GM21723 (cell line): ENCODE measurements at regions not wholly inside any gene's neighbourhood (a gene's known extent, or its start where the extent isn't known, plus 50 kb on each side); places are given as distances from the start of the nearest gene placed in this dataset.
A peak's percentile ranks its signal among the peaks of the same experiment; 100 is the strongest.
"Not testable (repeated sequence)": the region's sequence is repeated elsewhere in the genome, so short reads cannot be mapped to it uniquely, and the experiment has no call there.

ENCODE experiments used
- ATAC-seq: cut with Tn5 transposase; IDR thresholded peaks from one replicate; pipeline ENCODE4 v1.9.1; 2021; ENCODE audit warnings: mild to moderate bottlenecking, moderate library complexity; ENCODE audit not compliant: unreplicated experiment

DNA sequence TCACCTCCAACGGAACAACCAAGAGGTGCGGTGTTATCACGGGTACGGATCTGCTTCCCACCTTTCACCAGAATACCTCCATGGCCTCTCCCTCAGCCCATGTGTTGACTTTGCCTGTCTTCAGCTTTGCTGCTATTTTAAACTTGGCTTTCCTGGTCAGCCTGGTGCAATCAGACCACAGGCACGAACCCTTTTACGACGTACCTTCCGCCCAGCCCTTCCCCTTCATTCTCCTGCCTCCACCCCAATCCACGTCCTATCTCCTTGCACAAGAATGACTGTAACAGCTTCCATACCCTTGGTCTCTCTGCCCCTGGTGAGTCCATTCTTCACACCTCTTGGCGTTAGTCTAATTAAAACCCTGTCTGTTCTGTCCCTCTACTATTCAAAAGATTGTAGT is 431.7 kb downstream of the EFNB2 start:
- ATAC-seq: no peak

DNA sequence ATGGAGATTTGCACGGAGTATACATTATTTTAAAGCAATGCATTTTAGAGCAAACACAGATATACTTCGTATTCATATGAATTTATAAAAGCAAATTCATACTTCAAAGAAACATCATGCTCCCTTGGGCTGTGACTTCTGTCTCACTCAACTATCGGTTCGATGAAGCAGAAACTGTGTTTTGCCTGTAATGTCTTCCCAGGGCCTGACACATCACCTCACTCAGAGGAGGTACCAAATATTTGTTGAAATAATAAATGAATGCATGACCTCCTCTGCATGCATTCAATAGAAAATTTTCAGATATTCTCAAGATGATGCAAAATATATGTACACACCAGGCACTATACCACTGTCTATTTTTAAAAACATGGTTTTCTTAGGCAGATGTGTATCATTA is 432.7 kb downstream of the EFNB2 start:
- ATAC-seq: no peak

DNA sequence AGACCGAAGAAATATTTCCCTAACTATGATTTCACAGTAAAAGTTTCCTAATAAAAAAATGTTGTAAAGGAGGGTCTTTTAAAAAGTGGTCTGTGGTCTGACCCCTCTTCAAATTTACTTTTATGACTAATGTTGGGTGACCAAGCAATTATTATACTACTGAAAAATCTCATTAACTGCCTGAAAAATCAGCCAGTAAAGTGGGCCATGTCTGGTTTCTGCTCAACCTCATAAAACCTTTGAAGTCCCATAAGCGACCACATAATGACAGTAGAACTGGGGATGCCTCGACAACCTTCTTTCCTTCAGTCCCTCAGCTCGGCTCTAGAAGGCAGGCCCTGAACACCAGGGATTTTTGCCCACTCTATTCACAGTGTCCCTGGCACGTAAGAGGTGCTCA is 434.3 kb downstream of the EFNB2 start:
- ATAC-seq: no peak

DNA sequence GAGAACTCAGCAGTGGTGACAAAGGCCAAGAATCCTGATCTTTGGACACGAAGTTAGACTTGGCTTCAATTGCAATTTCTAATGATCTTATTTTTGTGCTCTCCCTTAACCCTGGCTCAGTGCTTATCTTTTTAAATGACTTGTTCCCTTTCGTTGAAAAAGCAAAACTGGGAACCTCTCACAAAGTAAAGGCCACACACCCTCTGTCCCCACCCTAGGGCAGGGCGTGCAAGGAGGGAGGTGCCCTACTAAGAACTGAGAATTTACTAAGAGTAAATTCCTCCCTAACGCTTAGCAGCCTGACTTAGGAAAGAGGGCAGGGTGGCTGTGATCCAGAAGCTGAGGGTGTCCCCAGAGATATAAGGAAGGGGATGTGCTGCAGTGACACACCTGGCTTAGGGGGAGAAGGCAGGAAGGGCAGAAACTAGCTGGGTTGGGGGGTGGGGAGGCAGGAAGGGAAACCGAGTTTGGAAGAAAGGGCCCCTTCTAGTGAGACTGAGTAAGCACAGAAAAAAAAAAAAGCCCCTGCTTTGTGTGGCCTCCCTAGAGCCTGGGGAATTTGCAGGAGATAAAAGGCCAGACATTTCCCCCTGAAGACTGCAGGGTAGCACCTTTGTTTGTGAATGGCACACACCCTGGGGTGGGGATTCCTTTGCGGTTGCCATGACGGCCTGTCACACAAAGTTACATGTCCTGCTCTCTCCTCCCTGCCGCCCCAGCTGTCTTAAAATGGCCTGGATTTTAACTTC is 435.1 kb downstream of the EFNB2 start:
- no peak for ATAC-seq

DNA sequence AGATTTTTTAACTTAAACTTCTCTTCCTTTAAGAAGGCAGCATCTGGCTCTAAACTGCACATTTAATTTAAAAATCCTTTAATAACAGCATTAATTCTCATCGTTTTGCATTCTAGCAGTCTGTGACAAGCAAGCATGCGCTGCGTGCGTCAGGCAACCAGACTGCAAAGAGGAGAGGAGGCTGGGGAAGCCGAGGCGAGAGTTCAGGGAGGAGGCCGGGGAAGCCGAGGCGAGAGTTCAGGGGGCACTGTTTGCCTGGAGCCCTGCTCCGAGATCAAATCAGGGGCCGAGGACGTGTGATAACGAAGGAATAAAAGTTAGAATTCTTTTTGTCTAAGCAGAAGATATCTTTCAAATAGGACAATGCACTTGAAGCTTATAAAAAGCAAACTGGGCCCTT is 435.7 kb downstream of the EFNB2 start:
- no peak for ATAC-seq

DNA sequence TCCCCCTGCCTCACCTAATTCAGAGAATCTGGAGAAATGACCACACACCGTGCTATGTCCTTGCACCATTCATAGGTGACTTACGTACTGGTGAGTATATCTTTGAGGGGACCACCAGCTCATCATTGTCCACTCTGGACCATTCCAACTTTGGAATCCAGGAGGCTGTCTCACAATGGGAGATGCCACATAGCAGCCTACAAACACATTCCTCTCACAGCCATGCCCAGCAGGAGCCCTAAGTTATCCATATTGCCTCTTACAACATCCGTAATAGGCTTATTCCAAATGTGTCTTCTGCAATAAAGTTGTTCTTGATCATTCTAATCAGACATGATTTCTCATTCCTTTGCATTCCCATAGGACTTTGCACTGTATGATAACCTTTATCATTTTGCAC is 436.7 kb downstream of the EFNB2 start:
- no peak for ATAC-seq

DNA sequence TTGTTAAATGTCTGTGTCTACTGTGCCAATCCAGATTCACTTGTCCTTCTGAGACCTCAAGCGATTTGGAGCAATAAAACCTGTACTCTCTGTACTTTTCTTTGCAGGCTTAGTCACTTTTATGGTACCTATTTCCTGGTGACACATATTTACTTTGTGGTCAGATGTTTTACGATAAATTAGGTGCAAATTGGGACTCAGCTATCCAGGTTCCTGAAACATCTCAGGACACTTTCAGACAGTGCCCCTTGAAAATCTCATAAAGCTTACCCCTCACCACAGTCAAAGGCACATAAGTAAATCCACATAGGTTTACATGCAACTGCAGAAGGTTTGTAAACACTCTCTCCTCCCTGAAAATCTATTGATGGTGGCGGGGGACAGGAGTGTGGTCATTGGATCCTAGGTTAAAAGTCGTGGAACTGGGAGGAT is 438.8 kb downstream of the EFNB2 start:
- ATAC-seq: no peak

DNA sequence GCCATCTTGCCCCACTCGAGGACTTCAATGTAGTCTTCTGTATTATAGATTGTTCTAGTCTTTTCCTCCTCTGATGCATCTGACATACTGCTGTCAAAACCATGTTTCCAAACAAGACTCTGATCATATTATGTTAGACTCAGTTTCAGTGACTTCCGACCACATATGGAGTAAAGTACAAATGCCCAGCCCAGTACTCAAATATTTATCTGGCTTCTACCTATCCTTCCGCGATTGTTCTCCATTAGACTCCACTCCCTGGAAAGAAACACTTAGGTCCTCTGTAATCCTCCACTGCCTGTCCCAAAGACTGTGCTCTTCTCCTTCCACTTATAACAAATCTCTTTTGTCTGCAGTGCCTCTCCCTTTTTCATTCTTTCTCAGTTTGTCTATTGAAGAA is 439.5 kb downstream of the EFNB2 start:
- no peak for ATAC-seq

DNA sequence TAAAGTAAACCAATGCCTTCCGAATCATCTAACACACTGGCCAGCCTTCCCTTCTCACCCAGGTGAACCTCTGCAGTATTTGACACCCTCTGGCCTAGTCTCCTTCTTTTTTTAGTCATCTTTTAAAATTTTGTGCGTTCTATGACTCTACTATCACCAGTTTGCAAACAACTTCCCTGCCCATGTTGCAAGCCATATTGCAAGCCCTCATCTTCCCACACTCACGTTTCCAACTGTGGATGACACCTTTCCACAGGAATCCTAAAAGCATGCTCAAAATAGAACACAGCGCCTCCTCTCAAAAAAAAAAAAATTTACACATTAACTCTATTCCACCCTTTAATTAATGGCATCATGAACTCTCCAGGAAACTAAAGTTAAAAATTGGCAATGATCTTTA is 440.1 kb downstream of the EFNB2 start:
- no peak for ATAC-seq

DNA sequence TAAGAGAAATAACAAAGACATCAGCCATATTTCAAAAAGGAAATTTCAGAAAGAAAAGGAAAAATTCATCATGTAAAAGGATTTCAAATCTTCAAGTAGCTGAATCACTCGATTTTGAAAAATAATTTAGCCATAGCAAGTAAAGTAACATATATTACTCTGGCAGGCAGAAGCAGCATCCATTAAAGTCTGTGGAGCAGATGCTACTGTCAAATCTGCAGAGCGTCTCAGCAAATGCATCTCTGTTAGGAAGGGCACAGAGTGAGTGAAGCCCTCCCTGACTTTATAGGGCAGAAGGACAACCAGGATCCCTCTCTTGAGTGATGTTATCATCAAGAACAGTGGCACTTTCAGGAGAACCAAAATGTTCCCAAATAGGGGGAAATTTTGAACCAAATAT is 445.5 kb downstream of the EFNB2 start:
- no peak for ATAC-seq

DNA sequence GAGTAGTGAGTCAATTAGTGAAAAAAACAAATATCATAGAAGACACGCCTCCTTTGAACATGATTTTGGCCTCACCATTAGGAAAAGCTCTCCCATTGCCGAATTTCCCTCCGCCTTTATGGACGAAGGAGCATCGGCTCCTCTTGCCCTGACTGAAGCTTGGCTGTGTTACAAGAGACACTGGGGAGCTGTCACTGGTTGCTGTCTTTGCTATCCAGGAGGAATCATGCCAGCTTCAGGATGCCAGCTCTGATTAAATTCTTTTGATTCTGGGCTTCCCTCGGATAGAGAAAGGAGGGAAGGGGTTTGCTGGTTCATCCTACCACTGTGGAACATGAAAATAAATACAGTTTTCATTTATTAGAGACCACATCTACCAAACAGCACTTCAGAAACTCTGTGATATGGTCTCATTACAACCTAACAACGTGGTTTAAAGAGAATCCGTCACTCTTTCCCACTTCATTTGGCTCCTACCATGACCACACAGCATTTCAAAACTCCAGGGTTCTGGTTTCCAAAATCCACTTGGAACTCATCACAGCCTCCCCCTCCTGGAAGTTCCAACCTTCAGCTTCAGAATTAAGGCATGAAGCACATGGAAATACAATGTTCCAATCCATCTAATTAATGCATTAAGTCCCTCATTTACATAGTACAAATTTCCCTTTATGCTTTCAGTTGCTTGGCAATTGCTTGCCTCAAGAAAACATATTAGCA is 446.0 kb downstream of the EFNB2 start:
- no peak for ATAC-seq

DNA sequence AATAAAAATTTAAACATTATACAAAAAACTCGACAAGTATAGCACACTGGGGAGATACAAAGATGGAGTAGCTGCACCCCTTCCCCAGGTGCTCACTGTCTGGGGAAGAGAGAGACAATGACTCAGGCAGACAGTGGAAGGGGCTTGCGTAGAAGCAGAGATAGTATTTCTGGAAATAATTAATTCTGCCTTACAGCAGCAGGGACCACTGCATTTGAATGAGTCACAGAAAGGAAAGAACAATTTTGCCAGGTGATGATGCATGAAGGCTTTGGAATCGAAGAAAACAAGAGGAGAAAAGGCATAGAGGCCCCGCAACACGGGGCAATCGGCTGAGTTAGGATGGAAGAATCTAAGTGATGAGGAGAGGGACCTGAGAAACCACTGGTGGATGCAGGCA is 447.4 kb downstream of the EFNB2 start:
- no peak for ATAC-seq

DNA sequence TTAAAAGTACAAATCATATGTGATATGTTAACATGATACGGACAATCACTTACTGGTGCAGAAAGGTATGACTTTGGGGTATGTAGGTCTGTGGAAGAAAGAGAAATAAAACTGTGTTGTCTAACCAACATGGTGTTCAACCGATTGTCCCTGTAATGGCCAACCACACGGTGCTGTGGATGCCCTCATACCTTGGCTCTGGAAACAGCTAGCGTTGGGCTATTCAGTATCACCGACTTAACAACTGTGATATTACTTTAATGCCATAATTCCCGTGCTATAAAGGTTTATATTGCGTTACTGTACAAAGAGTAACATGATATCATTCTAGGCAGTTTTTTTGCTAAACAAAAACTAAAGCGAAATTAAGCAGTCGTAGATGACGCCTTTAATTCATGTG is 448.3 kb downstream of the EFNB2 start:
- no peak for ATAC-seq

DNA sequence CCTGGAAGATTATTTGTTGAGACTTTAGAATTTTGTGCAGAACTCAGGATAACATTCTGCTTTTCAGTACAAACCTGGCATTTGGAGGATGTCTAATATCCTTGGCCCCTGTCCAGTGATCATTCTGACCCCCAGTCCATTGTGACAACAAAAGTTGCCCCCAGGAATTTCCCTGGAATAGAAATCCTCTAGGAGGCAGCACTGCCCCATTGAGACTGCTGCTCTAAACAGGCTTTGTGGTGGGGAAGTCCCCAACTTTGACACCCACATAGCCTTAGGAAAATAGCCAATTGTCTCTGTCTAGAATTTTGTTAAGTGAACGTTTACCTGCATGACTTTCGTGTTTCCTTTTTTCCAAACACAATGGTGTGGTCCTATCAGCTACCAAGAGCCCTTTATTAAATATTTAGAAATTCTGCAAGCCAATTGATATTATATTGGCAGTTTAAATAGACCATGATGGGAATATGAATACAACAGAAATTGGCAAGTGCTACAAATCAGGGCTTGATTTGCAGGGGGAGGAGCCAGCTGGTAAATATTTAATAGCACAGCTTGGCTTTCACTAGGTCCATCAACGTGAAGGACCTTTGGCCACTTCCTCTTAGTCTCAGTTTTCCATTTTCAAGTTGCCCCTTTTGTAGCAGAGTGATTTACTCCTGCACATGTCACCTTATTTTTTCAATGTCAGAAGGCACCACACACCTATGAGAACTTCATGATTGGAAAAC is 451.7 kb downstream of the EFNB2 start:
- ATAC-seq: peak; percentile 65

DNA sequence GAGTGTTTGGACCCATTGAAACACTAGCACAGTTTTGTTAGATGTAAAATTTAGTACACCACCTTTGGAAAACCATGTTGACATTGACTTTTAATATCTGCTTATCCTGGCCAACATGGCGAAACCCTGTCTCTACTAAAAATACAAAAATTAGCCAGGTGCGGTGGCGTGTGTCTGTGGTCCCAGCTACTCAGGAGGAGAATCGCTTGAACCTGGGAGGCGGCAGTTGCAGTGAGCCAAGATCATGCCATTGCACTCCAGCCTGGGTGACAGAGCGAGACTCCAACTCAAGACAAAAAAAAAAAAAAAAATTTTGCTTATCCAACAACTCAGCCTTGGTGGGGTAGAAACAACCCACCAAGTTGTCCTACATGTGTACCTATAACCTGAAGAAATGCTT is 454.2 kb downstream of the EFNB2 start:
- ATAC-seq: not testable (repeated sequence)

DNA sequence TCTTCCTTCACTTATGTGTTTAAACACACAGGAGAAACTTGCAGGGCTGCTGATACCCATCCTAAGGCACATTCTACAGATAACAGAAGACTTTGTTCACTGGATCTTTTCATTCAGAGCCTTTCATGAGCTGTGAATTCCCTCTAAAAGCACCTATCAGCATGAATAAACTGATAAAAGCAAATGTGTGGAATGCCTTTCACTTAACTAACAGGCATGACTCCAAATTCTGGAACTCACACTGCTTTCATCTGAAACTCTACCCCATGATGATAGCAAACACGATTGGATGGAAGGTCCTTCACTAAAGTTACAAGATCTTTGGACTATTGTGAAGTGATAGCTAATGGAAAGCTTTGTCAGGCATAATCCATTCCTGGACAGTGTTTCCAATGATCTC is 457.3 kb downstream of the EFNB2 start:
- ATAC-seq: no peak

DNA sequence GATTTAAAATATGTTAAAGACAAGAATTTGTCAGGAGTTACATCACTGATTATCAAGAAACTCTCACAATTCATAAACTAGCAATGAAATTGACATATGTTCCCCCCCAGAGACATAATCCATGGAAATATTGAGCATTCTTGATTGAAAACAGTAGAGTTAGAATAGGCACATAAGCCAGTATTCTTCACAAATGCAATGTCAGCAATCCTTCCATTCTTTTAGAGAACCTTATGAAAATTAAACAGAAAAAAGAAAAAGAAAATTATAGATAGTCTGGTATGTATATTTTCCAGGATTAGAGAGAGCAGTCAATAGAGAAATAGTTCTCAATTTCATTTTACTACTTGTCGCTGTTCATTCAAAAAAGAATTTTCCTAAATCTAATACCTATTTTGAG is 458.4 kb downstream of the EFNB2 start:
- no peak for ATAC-seq

DNA sequence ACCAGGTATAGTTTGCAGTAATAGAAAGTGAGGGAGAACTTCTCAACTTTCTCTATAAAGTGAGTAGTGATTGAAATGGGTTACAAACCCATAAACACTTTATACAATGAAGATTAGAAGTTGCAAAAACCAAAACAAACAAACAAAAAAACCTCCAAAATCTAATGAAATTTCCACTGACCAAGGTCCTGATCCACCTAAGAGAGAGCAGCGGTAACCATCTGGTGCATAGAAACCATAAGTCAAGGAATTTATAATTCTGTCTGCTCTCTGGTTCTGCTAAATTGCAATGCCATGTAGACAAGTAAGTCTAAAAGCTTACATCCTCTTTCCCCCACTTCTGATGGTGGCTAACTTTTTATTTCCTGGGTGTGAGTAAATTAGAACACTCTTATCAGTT is 463.4 kb downstream of the EFNB2 start:
- no peak for ATAC-seq

DNA sequence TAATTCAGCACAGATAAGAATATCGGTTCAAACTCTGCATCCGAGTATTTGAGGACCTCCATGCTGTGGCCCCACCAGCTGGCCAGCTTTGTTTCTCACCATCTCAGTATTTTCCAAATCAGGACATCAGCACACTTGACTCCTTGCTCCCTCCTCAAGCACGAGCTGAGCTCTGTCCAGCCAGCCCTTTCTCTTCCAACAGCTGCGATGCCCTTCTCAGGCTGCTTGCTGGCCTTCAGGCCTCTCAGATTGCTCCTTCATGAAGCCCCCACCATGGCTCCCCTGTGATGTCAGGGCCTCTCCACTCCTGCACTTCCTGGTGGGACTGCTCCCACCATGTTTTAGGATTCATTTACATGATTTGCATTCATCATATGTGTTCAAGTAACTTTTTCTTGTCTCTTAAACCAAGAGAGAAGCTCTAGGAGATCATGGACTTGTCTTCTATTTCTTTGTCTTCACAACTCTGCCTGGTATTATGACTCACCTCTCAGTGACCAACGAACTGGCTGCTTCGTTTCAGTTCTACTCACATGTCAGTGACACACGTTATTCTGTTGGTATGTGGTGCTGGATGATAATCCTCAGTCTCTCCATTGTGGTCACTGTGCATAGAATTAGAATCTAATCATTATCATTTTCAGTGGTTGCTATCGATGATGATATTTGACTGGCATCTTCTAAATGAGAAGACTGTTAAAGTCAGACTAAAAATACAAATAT is 471.7 kb downstream of the EFNB2 start:
- no peak for ATAC-seq

DNA sequence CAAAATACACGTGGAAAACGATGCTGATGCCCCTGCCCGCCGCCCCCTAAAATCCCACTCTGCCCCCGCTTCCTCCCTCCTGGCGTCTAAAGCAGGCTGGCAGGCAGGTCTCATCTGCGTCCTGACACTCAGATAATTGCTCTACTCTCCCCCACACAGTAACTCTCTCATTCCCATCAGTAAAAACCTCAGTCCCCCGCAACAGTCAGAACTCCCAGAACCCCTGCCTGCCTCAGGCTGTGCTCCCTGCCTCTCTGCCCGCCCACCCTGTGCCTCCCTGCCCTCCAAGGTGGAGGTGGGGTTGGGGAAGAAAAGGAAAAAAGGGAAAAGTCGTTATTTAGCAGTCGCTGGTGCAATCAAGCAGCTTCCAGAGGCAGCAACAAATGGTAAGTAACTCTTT is 473.7 kb downstream of the EFNB2 start:
- ATAC-seq: no peak

DNA sequence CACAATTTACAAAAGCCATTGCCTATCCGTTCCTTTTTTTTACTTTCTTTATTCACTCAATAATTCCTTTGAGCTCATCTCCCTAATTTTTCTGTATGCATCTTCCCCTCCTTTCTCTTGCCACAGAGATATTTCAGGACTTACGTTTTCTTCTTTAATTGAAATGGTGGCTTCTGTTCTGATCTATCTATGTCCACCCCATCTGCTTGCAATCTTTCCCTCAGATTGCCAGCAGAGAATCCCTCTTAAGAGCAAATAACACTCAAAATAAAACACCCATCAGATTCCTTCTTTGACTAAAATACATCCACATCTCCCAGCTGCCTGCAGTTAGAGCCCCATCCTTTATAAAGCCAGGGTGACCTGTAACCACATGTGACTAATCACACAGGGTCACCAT is 478.6 kb downstream of the EFNB2 start:
- no peak for ATAC-seq
